Endothelial cell (in vitro differentiated cells): ENCODE measurements at regions not wholly inside any gene's neighbourhood (a gene's known extent, or its start where the extent isn't known, plus 50 kb on each side); places are given as distances from the start of the nearest gene placed in this dataset.

Source experiments
- DNase-seq: peaks from one replicate; pipeline ENCODE4 v3.0.0; 2021; ENCODE audit warnings: low spot score
- H3K27ac Mint-ChIP-seq: one replicate; pipeline ENCODE4 v1.8.0; 2021; ENCODE audit warnings: mixed read lengths, inconsistent platforms; ENCODE audit not compliant: unreplicated experiment
- H3K27me3 Mint-ChIP-seq: one replicate; pipeline ENCODE4 v1.8.0; 2021; ENCODE audit warnings: mild to moderate bottlenecking, moderate library complexity, mixed read lengths, inconsistent platforms; ENCODE audit not compliant: unreplicated experiment
- H3K36me3 Mint-ChIP-seq: one replicate; pipeline ENCODE4 v1.8.0; 2021; ENCODE audit warnings: mild to moderate bottlenecking, low read depth, mixed read lengths, inconsistent platforms; ENCODE audit not compliant: unreplicated experiment
- H3K4me1 Mint-ChIP-seq: one replicate; pipeline ENCODE4 v1.8.0; 2021; ENCODE audit warnings: mild to moderate bottlenecking, mixed read lengths, inconsistent platforms; ENCODE audit not compliant: unreplicated experiment
- H3K4me3 Mint-ChIP-seq: one replicate; pipeline ENCODE4 v1.8.0; 2021; ENCODE audit warnings: mild to moderate bottlenecking, mixed read lengths, inconsistent platforms; ENCODE audit not compliant: unreplicated experiment
- H3K9me3 Mint-ChIP-seq: one replicate; pipeline ENCODE4 v1.8.0; 2021; ENCODE audit warnings: mixed read lengths, inconsistent platforms; ENCODE audit not compliant: unreplicated experiment
- CTCF ChIP-seq: fragments of 200-600 bp; sonication (generic); IDR thresholded peaks from one replicate; pipeline ENCODE4 v1.5.0; 2021; ENCODE audit warnings: antibody characterized with exemption; ENCODE audit not compliant: unreplicated experiment

GRCh38 chr5:27412384-27412783, 374.0 kb upstream of the CDH9 start:
- no peak for DNase-seq

GRCh38 chr5:27406020-27406419, 367.6 kb upstream of the CDH9 start:
- no peaks in the 10 kb centered on the region for H3K4me1 Mint-ChIP-seq
- H3K9me3 Mint-ChIP-seq, result no peaks in the 10 kb centered on the region
- no peak for TF ChIP-seq CTCF
- H3K36me3 Mint-ChIP-seq, result no peaks in the 10 kb centered on the region
- H3K4me3 Mint-ChIP-seq, result no peak overlapping the region
- H3K27me3 Mint-ChIP-seq, result no peaks in the 10 kb centered on the region
- no peak overlapping the region for H3K27ac Mint-ChIP-seq
- DNase-seq, result no peak

More at GRCh38 chr5:27412384-27412783, 374.0 kb upstream of the CDH9 start:
- H3K36me3 Mint-ChIP-seq, result no peaks in the 10 kb centered on the region
- no peaks in the 10 kb centered on the region for H3K27me3 Mint-ChIP-seq
- no peak overlapping the region for H3K4me3 Mint-ChIP-seq
- H3K27ac Mint-ChIP-seq, result no peak overlapping the region
- TF ChIP-seq CTCF, result no peak
- H3K4me1 Mint-ChIP-seq, result no peaks in the 10 kb centered on the region
- no peaks in the 10 kb centered on the region for H3K9me3 Mint-ChIP-seq

- Mint-ChIP-seq H3K4me1 (no peaks in the 10 kb centered on the region), H3K4me3 (no peak overlapping the region), H3K27ac (no peak overlapping the region), H3K36me3 (no peaks in the 10 kb centered on the region), H3K9me3 (no peaks in the 10 kb centered on the region), H3K27me3 (no peaks in the 10 kb centered on the region)
- no peak for DNase-seq
- TF ChIP-seq CTCF, result no peak
Observed at GRCh38 chr5:27403243-27403882, 365.0 kb upstream of the CDH9 start.

GRCh38 chr5:27402828-27403227, 364.4 kb upstream of the CDH9 start:
- no peaks in the 10 kb centered on the region for H3K9me3 Mint-ChIP-seq
- no peak for TF ChIP-seq CTCF
- H3K27ac Mint-ChIP-seq, result no peak overlapping the region

GRCh38 chr5:27396998-27397397, 358.6 kb upstream of the CDH9 start:
- Mint-ChIP-seq H3K4me3 (no peak overlapping the region), H3K36me3 (no peaks in the 10 kb centered on the region), H3K9me3 (no peaks in the 10 kb centered on the region), H3K27me3 (no peaks in the 10 kb centered on the region), H3K4me1 (no peaks in the 10 kb centered on the region), H3K27ac (no peak overlapping the region)
- TF ChIP-seq CTCF, result no peak
- DNase-seq, result no peak

More at GRCh38 chr5:27402828-27403227, 364.4 kb upstream of the CDH9 start:
- DNase-seq, result no peak
- Mint-ChIP-seq H3K36me3 (no peaks in the 10 kb centered on the region), H3K27me3 (no peaks in the 10 kb centered on the region), H3K4me3 (no peak overlapping the region), H3K4me1 (no peaks in the 10 kb centered on the region)
